PC-3 (cell line): ENCODE measurements at regions not wholly inside any gene's neighbourhood (a gene's known extent, or its start where the extent isn't known, plus 50 kb on each side); places are given as distances from the start of the nearest gene placed in this dataset.

Experiments used
- ATAC-seq: fragments of 200-7000 bp; cut with Tn5 transposase; 2 replicates; pipeline ENCODE4 v1.9.1; 2020; ENCODE audit warnings: mild to moderate bottlenecking, moderate library complexity
- BruUV-seq: library from RNA; stranded (reverse); fragments of 400-500 nt; replicated peaks from 2 replicates; lab custom pipeline; 2021; lab: Mats Ljungman, UMichigan
- CTCF ChIA-PET: fragments of 300-600 bp; sonication (Branson Sonifier 250); formaldehyde crosslinking; loops from one replicate; lab custom pipeline; 2022; ENCODE audit warnings: antibody characterized with exemption; lab: Charles Lee
- POLR2A ChIA-PET: fragments of 300-600 bp; sonication (Branson Sonifier 250); formaldehyde crosslinking; loops from one replicate; lab custom pipeline; 2022; ENCODE audit warnings: antibody characterized with exemption; ENCODE audit not compliant: unreplicated experiment; lab: Charles Lee
- DNase-seq: peaks from one replicate; pipeline ENCODE4 v3.0.0-alpha.2; 2015
- H2AFZ ChIP-seq: fragments of 300-600 bp; sonication (generic); 2 replicates; pipeline ENCODE4 v1.6.0; 2016; ENCODE audit warnings: antibody characterized with exemption, low read length
- H3F3A ChIP-seq: fragments of 300-600 bp; sonication (generic); one replicate; pipeline ENCODE4 v1.6.0; 2017; ENCODE audit warnings: antibody characterized with exemption, low read length, control low read depth, mild to moderate bottlenecking; ENCODE audit not compliant: unreplicated experiment
- H3K27ac ChIP-seq: fragments of 300-600 bp; sonication (generic); 2 replicates; pipeline ENCODE4 v1.5.1; 2016; ENCODE audit warnings: mild to moderate bottlenecking, low read length
- H3K27me3 ChIP-seq: fragments of 300-600 bp; sonication (generic); 2 replicates; pipeline ENCODE4 v1.6.1; 2016; ENCODE audit warnings: low read length, mixed read lengths
- H3K36me3 ChIP-seq: fragments of 300-600 bp; sonication (generic); 2 replicates; pipeline ENCODE4 v1.6.1; 2016; ENCODE audit warnings: low read depth, mixed run types, low read length, mixed read lengths
- H3K4me1 ChIP-seq: fragments of 300-600 bp; sonication (generic); 2 replicates; pipeline ENCODE4 v1.5.1; 2016; ENCODE audit warnings: low read length; ENCODE audit not compliant: insufficient read depth
- H3K4me2 ChIP-seq: fragments of 300-600 bp; sonication (generic); 2 replicates; pipeline ENCODE4 v1.6.0; 2016; ENCODE audit warnings: low read length
- H3K4me3 ChIP-seq: fragments of 300-600 bp; sonication (generic); 2 replicates; pipeline ENCODE4 v1.5.1; 2016; ENCODE audit warnings: mild to moderate bottlenecking, low read length, mixed read lengths
- H3K79me2 ChIP-seq: fragments of 300-600 bp; sonication (generic); 2 replicates; pipeline ENCODE4 v1.6.1; 2017; ENCODE audit warnings: low read length, mixed read lengths
- H3K9ac ChIP-seq: fragments of 300-600 bp; sonication (generic); 2 replicates; pipeline ENCODE4 v1.6.0; 2016; ENCODE audit warnings: mild to moderate bottlenecking, low read length
- H3K9me2 ChIP-seq: fragments of 300-600 bp; sonication (generic); replicated peaks from 2 replicates; pipeline ENCODE4 v1.6.1; 2016; ENCODE audit warnings: mixed run types, low read length, mixed read lengths
- H3K9me3 ChIP-seq: fragments of 300-600 bp; sonication (generic); 2 replicates; pipeline ENCODE4 v1.6.1; 2016; ENCODE audit warnings: low read length, mixed read lengths
- H4K20me1 ChIP-seq: fragments of 300-600 bp; sonication (generic); 2 replicates; pipeline ENCODE4 v1.6.1; 2016; ENCODE audit warnings: low read length, mixed read lengths
- EZH2 ChIP-seq: fragments of 300-600 bp; sonication (generic); IDR thresholded peaks from one replicate; pipeline ENCODE4 v1.6.1; 2017; ENCODE audit warnings: antibody characterized with exemption, mild to moderate bottlenecking, low read length; ENCODE audit not compliant: unreplicated experiment
- EZH2phosphoT487 ChIP-seq: fragments of 300-600 bp; sonication (generic); IDR thresholded peaks from 2 replicates; pipeline ENCODE4 v1.6.1; 2018; ENCODE audit warnings: mild to moderate bottlenecking, antibody characterized with exemption, low read length, borderline replicate concordance
- intact Hi-C: fragments of 100-400 bp; cut with micrococcal nuclease; formaldehyde crosslinking; loops from 2 replicates; pipeline ENCODE4 v1.9.0; 2023
- TF ChIP-seq, protein P1 (sequence below): fragments of 300-600 bp; sonication (generic); conservative IDR thresholded peaks from 2 replicates; pipeline ENCODE4 v1.5.1; 2017; ENCODE audit warnings: antibody characterized with exemption, low read depth, mild to moderate bottlenecking, low read length

DNA sequence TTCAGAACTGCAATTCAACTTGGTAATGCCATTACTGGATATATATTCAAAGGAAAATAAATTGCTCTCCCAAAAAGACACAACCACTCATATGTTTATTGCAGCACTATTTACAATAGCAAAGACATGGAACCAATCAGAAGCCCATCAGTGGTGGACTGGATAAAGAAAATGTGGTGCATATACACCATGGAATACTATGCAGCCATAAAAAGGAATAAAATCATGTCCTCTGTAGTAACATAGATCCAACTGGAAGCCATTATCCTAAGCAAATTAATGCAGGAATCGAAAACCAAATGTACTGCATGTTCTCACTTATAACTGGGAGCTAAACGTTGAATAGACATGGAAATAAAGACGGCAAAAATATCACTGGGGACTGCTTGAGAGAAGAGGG, 117.0 kb downstream of the MAP3K21 start:
- TF ChIP-seq EZH2phosphoT487 (no peak), EZH2 (no peak)
- TF ChIP-seq, protein P1, sequence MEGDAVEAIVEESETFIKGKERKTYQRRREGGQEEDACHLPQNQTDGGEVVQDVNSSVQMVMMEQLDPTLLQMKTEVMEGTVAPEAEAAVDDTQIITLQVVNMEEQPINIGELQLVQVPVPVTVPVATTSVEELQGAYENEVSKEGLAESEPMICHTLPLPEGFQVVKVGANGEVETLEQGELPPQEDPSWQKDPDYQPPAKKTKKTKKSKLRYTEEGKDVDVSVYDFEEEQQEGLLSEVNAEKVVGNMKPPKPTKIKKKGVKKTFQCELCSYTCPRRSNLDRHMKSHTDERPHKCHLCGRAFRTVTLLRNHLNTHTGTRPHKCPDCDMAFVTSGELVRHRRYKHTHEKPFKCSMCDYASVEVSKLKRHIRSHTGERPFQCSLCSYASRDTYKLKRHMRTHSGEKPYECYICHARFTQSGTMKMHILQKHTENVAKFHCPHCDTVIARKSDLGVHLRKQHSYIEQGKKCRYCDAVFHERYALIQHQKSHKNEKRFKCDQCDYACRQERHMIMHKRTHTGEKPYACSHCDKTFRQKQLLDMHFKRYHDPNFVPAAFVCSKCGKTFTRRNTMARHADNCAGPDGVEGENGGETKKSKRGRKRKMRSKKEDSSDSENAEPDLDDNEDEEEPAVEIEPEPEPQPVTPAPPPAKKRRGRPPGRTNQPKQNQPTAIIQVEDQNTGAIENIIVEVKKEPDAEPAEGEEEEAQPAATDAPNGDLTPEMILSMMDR: no peak
- no peaks in the 10 kb centered on the region for H3K27me3 ChIP-seq
- no peak overlapping the region for H3K27ac ChIP-seq
- no peaks in the 10 kb centered on the region for H3K9me2 ChIP-seq
- intact Hi-C loops: no loop called here
- H3K4me1 ChIP-seq: peaks cover 30% of the 10 kb centered on the region
- no peak overlapping the region for H3K9ac ChIP-seq
- no peak for DNase-seq
- H3K36me3 ChIP-seq: no peaks in the 10 kb centered on the region
- H3K4me2 ChIP-seq: no peak overlapping the region
- H3K9me3 ChIP-seq: no peaks in the 10 kb centered on the region
- H3K79me2 ChIP-seq: no peaks in the 10 kb centered on the region
- no TSS peak for BruUV-seq
- no peak overlapping the region for H3K4me3 ChIP-seq
- POLR2A ChIA-PET: no interaction called here
- CTCF ChIA-PET: no interaction called here
- no peak overlapping the region for H2AFZ ChIP-seq
- H4K20me1 ChIP-seq: no peaks in the 10 kb centered on the region
- ATAC-seq: no peak
- H3F3A ChIP-seq: peaks cover 3% of the 10 kb centered on the region

DNA sequence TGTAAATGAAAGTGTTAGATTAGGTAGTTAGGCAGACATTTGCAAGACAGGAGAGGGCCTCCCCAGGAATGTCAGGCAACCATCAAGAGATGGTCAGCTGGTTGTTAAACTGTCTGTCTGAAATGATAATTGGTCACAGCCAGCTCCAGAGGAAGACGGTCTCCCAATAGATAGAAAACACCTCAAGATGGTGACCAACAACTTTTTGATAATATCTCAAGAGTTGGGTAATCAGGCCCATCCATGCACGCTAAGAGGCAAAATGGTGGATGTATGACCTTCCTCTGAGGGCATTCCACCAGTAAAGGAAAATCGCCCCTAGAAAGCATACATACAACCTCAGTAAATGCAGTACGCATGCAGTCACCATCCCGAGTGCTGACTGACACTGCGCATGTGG, 118.2 kb downstream of the MAP3K21 start:
- Histone ChIP-seq H3K27me3 (no peaks in the 10 kb centered on the region), H3K4me3 (no peak overlapping the region), H2AFZ (no peak overlapping the region), H3K79me2 (no peaks in the 10 kb centered on the region), H3K9ac (no peak overlapping the region), H3K36me3 (no peaks in the 10 kb centered on the region), H4K20me1 (no peaks in the 10 kb centered on the region), H3K4me2 (no peak overlapping the region), H3F3A (peaks cover 3% of the 10 kb centered on the region), H3K9me2 (no peaks in the 10 kb centered on the region), H3K9me3 (no peaks in the 10 kb centered on the region), H3K4me1 (peaks cover 30% of the 10 kb centered on the region), H3K27ac (no peak overlapping the region)
- DNase-seq: no peak
- no peak for ATAC-seq
- no TSS peak for BruUV-seq
- intact Hi-C loops: no loop called here
- TF ChIP-seq EZH2 (no peak), EZH2phosphoT487 (no peak)
- TF ChIP-seq, protein P1: no peak
- POLR2A ChIA-PET: no interaction called here
- CTCF ChIA-PET: no interaction called here

DNA sequence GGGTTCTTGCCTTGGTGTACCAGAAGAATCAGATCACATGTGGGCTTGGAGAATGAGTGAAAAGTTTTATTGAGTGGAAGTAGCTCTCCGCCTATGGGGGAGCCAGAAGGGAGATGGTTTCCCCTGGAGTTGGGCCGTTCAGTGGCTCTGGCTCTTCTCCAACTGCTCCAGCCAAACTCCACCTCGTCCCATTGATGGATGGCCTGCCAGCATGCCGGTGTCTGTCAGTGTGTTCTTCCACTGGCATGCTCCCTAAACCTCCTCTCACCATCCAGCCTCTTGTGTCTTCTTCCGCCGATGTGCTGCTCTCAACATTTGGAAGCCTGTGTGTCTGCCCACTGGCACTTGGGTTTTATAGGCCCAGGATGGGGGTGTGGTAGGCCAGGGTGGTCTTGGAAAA, 119.4 kb downstream of the MAP3K21 start:
- Histone ChIP-seq H3K27ac (no peak overlapping the region), H3K4me2 (no peak overlapping the region), H3K9me3 (no peaks in the 10 kb centered on the region), H4K20me1 (no peaks in the 10 kb centered on the region), H3F3A (no peaks in the 10 kb centered on the region), H3K4me3 (no peak overlapping the region), H3K9ac (no peak overlapping the region), H3K79me2 (no peaks in the 10 kb centered on the region), H2AFZ (no peak overlapping the region), H3K4me1 (peaks cover 19% of the 10 kb centered on the region), H3K9me2 (no peaks in the 10 kb centered on the region), H3K36me3 (no peaks in the 10 kb centered on the region), H3K27me3 (no peaks in the 10 kb centered on the region)
- intact Hi-C loops: no loop called here
- no TSS peak for BruUV-seq
- ChIA-PET POLR2A (no interaction called here), CTCF (no interaction called here)
- ATAC-seq: no peak
- DNase-seq: no peak
- TF ChIP-seq, protein P1: no peak
- TF ChIP-seq EZH2: no peak
